Tibial nerve (tissue), 4 donors: ENCODE measurements at regions not wholly inside any gene's neighbourhood (a gene's known extent, or its start where the extent isn't known, plus 50 kb on each side); places are given as distances from the start of the nearest gene placed in this dataset.
"Not testable (repeated sequence)": the region's sequence is repeated elsewhere in the genome, so short reads cannot be mapped to it uniquely, and the experiment has no call there.

Source experiments
- DNase-seq, 2 donors: peaks; one replicate each; pipeline ENCODE4 v3.0.0-alpha.2; 2019; ENCODE audit warnings: low spot score in 2 of 2
- H3K27ac ChIP-seq, 4 donors: fragments of 200-600 bp; sonication (generic) in 3 of 4; one replicate each; pipeline ENCODE4 v1.5.1; 2017 to 2019; ENCODE audit warnings: mild to moderate bottlenecking in 1 of 4
- H3K27me3 ChIP-seq, 2 donors: fragments of 200-600 bp; sonication (generic) in 1 of 2; one replicate each; pipeline versions ENCODE4 v1.5.1 to v1.6.0; 2017 to 2019
- H3K36me3 ChIP-seq, 3 donors: fragments of 200-600 bp; sonication (generic); one replicate each; pipeline ENCODE4 v1.5.1; 2018 to 2019
- H3K4me1 ChIP-seq, 4 donors: fragments of 200-600 bp; sonication (generic) in 3 of 4; one replicate each; pipeline ENCODE4 v1.5.1; 2017 to 2019
- H3K4me3 ChIP-seq, 4 donors: fragments of 200-600 bp; sonication (generic) in 3 of 4; one replicate each; pipeline ENCODE4 v1.5.1; 2017 to 2019; ENCODE audit warnings: mild to moderate bottlenecking in 1 of 4, moderate library complexity in 1 of 4
- H3K9me3 ChIP-seq, 4 donors: fragments of 200-600 bp; sonication (generic) in 3 of 4; one replicate each; pipeline ENCODE4 v1.5.1; 2017 to 2019
- CTCF ChIP-seq, 5 experiments: fragments of 200-600 bp in 3 of 5; fragments of 450-650 bp in 2 of 5; sonication (generic) in 3 of 5; IDR thresholded peaks; one replicate each; pipeline ENCODE4 v1.5.1; 2016 to 2019; ENCODE audit warnings: antibody characterized with exemption in 5 of 5, mild to moderate bottlenecking in 3 of 5, moderate library complexity in 2 of 5
- EP300 ChIP-seq, 2 donors: sonication (generic); formaldehyde crosslinking; IDR thresholded peaks; one replicate each; pipeline ENCODE4 v1.6.1; 2017; ENCODE audit warnings: antibody characterized with exemption in 2 of 2, mild to moderate bottlenecking in 1 of 2
- POLR2A ChIP-seq, 2 donors: fragments of 450-650 bp; IDR thresholded peaks; one replicate each; pipeline ENCODE4 v1.6.1; 2017; ENCODE audit warnings: antibody characterized with exemption in 2 of 2, mild to moderate bottlenecking in 2 of 2, moderate library complexity in 2 of 2
- WGBS, 2 donors: methylation state at CpG; one replicate each; pipeline ENCODE4 v1.1.5; 2018; 5-methylcytosine and 5-hydroxymethylcytosine counted together

DNA sequence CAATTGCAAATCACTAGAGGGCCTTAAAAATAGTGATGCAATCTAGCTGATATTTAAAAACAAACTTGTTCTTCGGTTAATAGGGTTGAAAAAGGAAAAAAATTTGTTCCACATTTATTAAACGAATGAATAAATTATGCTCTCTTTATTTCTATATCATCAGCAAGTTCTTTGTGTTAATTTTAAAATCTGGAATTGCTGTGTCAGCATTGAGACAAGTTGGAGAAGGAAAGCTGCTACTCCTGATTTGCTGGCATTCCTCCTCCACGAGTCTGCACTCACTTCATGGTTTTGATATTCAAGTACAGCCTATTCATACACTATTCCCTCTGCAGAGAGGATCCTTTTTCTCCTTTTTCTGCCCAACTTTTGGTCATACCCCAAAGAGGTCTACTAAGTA lies 117.6 kb downstream of the MRPL39 start:
- Histone ChIP-seq H3K36me3 (peaks cover 0 to 11% (median 0%) of the 10 kb centered on the region in 3 donors), H3K4me3 (no peak overlapping the region), H3K9me3 (peaks cover 0 to 4% (median 2%) of the 10 kb centered on the region in 4 donors), H3K27ac (no peak overlapping the region), H3K4me1 (no peaks in the 10 kb centered on the region), H3K27me3 (no peaks in the 10 kb centered on the region)
- no peak for DNase-seq
- WGBS, 2 donors = 46 to 57% methylated on average over 3 of the region's 3 CpGs
- no peak for TF ChIP-seq POLR2A (IDR thresholded peaks at IDR 0.05)

GRCh38 chr21:25487046-25487594 lies 120.2 kb downstream of the MRPL39 start:
- 65 to 80% methylated on average over 3 of the region's 3 CpGs for whole genome bisulfite sequencing, 2 donors
- TF ChIP-seq POLR2A (IDR thresholded peaks at IDR 0.05) (no peak), CTCF (IDR thresholded peaks at IDR 0.05) (no peak), EP300 (IDR thresholded peaks at IDR 0.05) (no peak)

GRCh38 chr21:25485914-25486313 lies 121.4 kb downstream of the MRPL39 start:
- no peak for DNase-seq

More at GRCh38 chr21:25487046-25487594, 120.2 kb downstream of the MRPL39 start:
- no peak for DNase-seq
- H3K9me3 ChIP-seq = peaks cover 0 to 13% (median 4%) of the 10 kb centered on the region in 4 donors
- H3K4me1 ChIP-seq = no peaks in the 10 kb centered on the region
- H3K27ac ChIP-seq = no peak overlapping the region
- H3K27me3 ChIP-seq = no peaks in the 10 kb centered on the region
- H3K4me3 ChIP-seq = no peak overlapping the region
- H3K36me3 ChIP-seq = no peaks in the 10 kb centered on the region

GRCh38 chr21:25467896-25468295 lies 139.4 kb downstream of the MRPL39 start:
- H3K4me1 ChIP-seq = peaks cover 0 to 5% (median 0%) of the 10 kb centered on the region in 4 donors
- no peaks in the 10 kb centered on the region for H3K36me3 ChIP-seq
- no peak overlapping the region for H3K4me3 ChIP-seq
- H3K27me3 ChIP-seq = no peaks in the 10 kb centered on the region
- no peaks in the 10 kb centered on the region for H3K9me3 ChIP-seq
- no peak for DNase-seq
- TF ChIP-seq EP300 (IDR thresholded peaks at IDR 0.05) = no peak
- TF ChIP-seq CTCF (IDR thresholded peaks at IDR 0.05) = no peak
- no peak for TF ChIP-seq POLR2A (IDR thresholded peaks at IDR 0.05)
- no peak overlapping the region for H3K27ac ChIP-seq

More at GRCh38 chr21:25485914-25486313, 121.4 kb downstream of the MRPL39 start:
- Histone ChIP-seq H3K4me3 (no peak overlapping the region), H3K9me3 (peaks cover 0 to 25% (median 9%) of the 10 kb centered on the region in 4 donors), H3K27ac (no peak overlapping the region), H3K4me1 (no peaks in the 10 kb centered on the region), H3K27me3 (no peaks in the 10 kb centered on the region), H3K36me3 (no peaks in the 10 kb centered on the region)
- TF ChIP-seq POLR2A (IDR thresholded peaks at IDR 0.05) = no peak
- no peak for TF ChIP-seq CTCF (IDR thresholded peaks at IDR 0.05)
- TF ChIP-seq EP300 (IDR thresholded peaks at IDR 0.05) = no peak
- WGBS, 2 donors = 67 to 85% methylated on average over 2 of the region's 2 CpGs

- not testable (repeated sequence) for H3K36me3 ChIP-seq, DNase-seq, H3K27ac ChIP-seq, H3K9me3 ChIP-seq, H3K4me3 ChIP-seq, H3K4me1 ChIP-seq, H3K27me3 ChIP-seq
- 87 to 88% methylated on average over 5 of the region's 5 CpGs for WGBS, 2 donors
These were observed 140.2 kb downstream of the MRPL39 start for GRCh38 chr21:25467071-25467470.

GRCh38 chr21:25466470-25466869 lies 140.8 kb downstream of the MRPL39 start:
- TF ChIP-seq POLR2A (IDR thresholded peaks at IDR 0.05) (no peak), CTCF (IDR thresholded peaks at IDR 0.05) (no peak), EP300 (IDR thresholded peaks at IDR 0.05) (no peak)
- WGBS, 2 donors = 92 to 93% methylated on average over 2 of the region's 2 CpGs
- no peak overlapping the region for H3K4me3 ChIP-seq

More at GRCh38 chr21:25466470-25466869, 140.8 kb downstream of the MRPL39 start:
- Histone ChIP-seq H3K9me3 (no peaks in the 10 kb centered on the region), H3K36me3 (no peaks in the 10 kb centered on the region), H3K4me1 (peaks cover 0 to 5% (median 0%) of the 10 kb centered on the region in 4 donors), H3K27me3 (no peaks in the 10 kb centered on the region), H3K27ac (no peak overlapping the region)
- DNase-seq = no peak
